Hepatocyte (in vitro differentiated cells): ENCODE measurements at regions not wholly inside any gene's neighbourhood (a gene's known extent, or its start where the extent isn't known, plus 50 kb on each side); places are given as distances from the start of the nearest gene placed in this dataset.

Source experiments
- DNase-seq: peaks from one replicate; pipeline ENCODE4 v3.0.0-alpha.2; 2016; ENCODE audit warnings: low spot score
- H2AFZ ChIP-seq: fragments of 200-600 bp; sonication (generic); 2 replicates; pipeline ENCODE4 v1.6.0; 2016; ENCODE audit warnings: antibody characterized with exemption, mild to moderate bottlenecking
- H3K27ac ChIP-seq: fragments of 200-600 bp; sonication (generic); 2 replicates; pipeline ENCODE4 v1.5.1; 2016; ENCODE audit warnings: mild to moderate bottlenecking
- H3K27me3 ChIP-seq: fragments of 200-600 bp; sonication (generic); 2 replicates; pipeline ENCODE4 v1.6.1; 2016
- H3K36me3 ChIP-seq: fragments of 200-600 bp; sonication (generic); replicated peaks from 2 replicates; pipeline ENCODE4 v1.5.1; 2016; ENCODE audit warnings: low read depth; ENCODE audit not compliant: insufficient read depth
- H3K4me1 ChIP-seq: fragments of 200-600 bp; sonication (generic); 2 replicates; pipeline ENCODE4 v1.5.1; 2016; ENCODE audit warnings: mild to moderate bottlenecking, moderate library complexity; ENCODE audit not compliant: insufficient read depth
- H3K4me2 ChIP-seq: fragments of 200-600 bp; sonication (generic); 2 replicates; pipeline ENCODE4 v1.6.0; 2016
- H3K4me3 ChIP-seq: fragments of 200-600 bp; sonication (generic); 2 replicates; pipeline ENCODE4 v1.5.1; 2016; ENCODE audit warnings: mild to moderate bottlenecking
- H3K79me2 ChIP-seq: fragments of 200-600 bp; sonication (generic); 2 replicates; pipeline ENCODE4 v1.6.0; 2017; ENCODE audit warnings: mild to moderate bottlenecking
- H3K9me2 ChIP-seq: fragments of 200-600 bp; sonication (generic); replicated peaks from 2 replicates; pipeline ENCODE4 v1.6.0; 2017; ENCODE audit warnings: mild to moderate bottlenecking; ENCODE audit not compliant: insufficient read depth
- H3K9me3 ChIP-seq: fragments of 200-600 bp; sonication (generic); 2 replicates; pipeline ENCODE4 v1.5.1; 2016; ENCODE audit warnings: low read depth, mild to moderate bottlenecking
- H4K20me1 ChIP-seq: fragments of 200-600 bp; sonication (generic); 2 replicates; pipeline ENCODE4 v1.6.0; 2016; ENCODE audit warnings: mild to moderate bottlenecking; ENCODE audit not compliant: insufficient read depth, poor library complexity, severe bottlenecking
- CTCF ChIP-seq: fragments of 200-600 bp; sonication (generic); IDR thresholded peaks from 2 replicates; pipeline ENCODE4 v1.5.1; 2016; ENCODE audit warnings: antibody characterized with exemption, mild to moderate bottlenecking; ENCODE audit not compliant: poor library complexity
- EZH2 ChIP-seq: fragments of 200-600 bp; sonication (generic); IDR thresholded peaks from 2 replicates; pipeline ENCODE4 v1.6.1; 2016; ENCODE audit warnings: antibody characterized with exemption, mild to moderate bottlenecking, borderline replicate concordance
- EZH2phosphoT487 ChIP-seq: fragments of 200-600 bp; sonication (generic); IDR thresholded peaks from one replicate; pipeline ENCODE4 v1.6.1; 2018; ENCODE audit warnings: antibody characterized with exemption, mild to moderate bottlenecking, low read depth, moderate library complexity; ENCODE audit not compliant: unreplicated experiment, severe bottlenecking
- WGBS: methylation state at CpG from one replicate; pipeline ENCODE4 v1.1.6; 2016; ENCODE audit warnings: low lambda C conversion rate; ENCODE audit errors: missing lambda C conversion rate; 5-methylcytosine and 5-hydroxymethylcytosine counted together

- Histone ChIP-seq H4K20me1 (no peaks in the 10 kb centered on the region), H3K9me2 (no peaks in the 10 kb centered on the region), H3K79me2 (no peaks in the 10 kb centered on the region), H3K36me3 (no peaks in the 10 kb centered on the region), H3K4me3 (no peak overlapping the region), H3K27me3 (no peaks in the 10 kb centered on the region), H3K27ac (no peak overlapping the region), H2AFZ (no peak overlapping the region), H3K9me3 (no peaks in the 10 kb centered on the region), H3K4me2 (no peak overlapping the region), H3K4me1 (no peaks in the 10 kb centered on the region)
- WGBS, result 85% methylated on average over 4 of the region's 4 CpGs
- no peak for DNase-seq
- TF ChIP-seq CTCF, result no peak
- TF ChIP-seq EZH2, result no peak
- no peak for TF ChIP-seq EZH2phosphoT487
Observed at GRCh38 chr2:137823196-137823595, 141.1 kb upstream of the HNMT start.

- H4K20me1 ChIP-seq, result no peaks in the 10 kb centered on the region
- no peaks in the 10 kb centered on the region for H3K36me3 ChIP-seq
- H3K4me1 ChIP-seq, result no peaks in the 10 kb centered on the region
- no peak overlapping the region for H3K27ac ChIP-seq
- no peak for TF ChIP-seq EZH2
- no peak overlapping the region for H3K4me2 ChIP-seq
- DNase-seq, result no peak
- H2AFZ ChIP-seq, result no peak overlapping the region
- H3K4me3 ChIP-seq, result no peak overlapping the region
- WGBS, result 78% methylated on average over 1 of the region's 1 CpG
- H3K9me3 ChIP-seq, result no peaks in the 10 kb centered on the region
- H3K9me2 ChIP-seq, result no peaks in the 10 kb centered on the region
- no peaks in the 10 kb centered on the region for H3K27me3 ChIP-seq
- H3K79me2 ChIP-seq, result no peaks in the 10 kb centered on the region
Observed at GRCh38 chr2:137824501-137824900, 139.8 kb upstream of the HNMT start.

- Histone ChIP-seq H3K36me3 (no peaks in the 10 kb centered on the region), H3K27ac (no peak overlapping the region), H3K27me3 (no peaks in the 10 kb centered on the region), H4K20me1 (no peaks in the 10 kb centered on the region), H3K9me2 (no peaks in the 10 kb centered on the region), H2AFZ (no peak overlapping the region), H3K4me2 (no peak overlapping the region), H3K79me2 (no peaks in the 10 kb centered on the region), H3K4me3 (no peak overlapping the region), H3K4me1 (no peaks in the 10 kb centered on the region), H3K9me3 (no peaks in the 10 kb centered on the region)
- no peak for DNase-seq
- 90% methylated on average over 5 of the region's 5 CpGs for WGBS
- TF ChIP-seq EZH2phosphoT487 (no peak), CTCF (no peak), EZH2 (no peak)
Observed at GRCh38 chr2:137826373-137827372, 137.6 kb upstream of the HNMT start.

- Histone ChIP-seq H3K36me3 (no peaks in the 10 kb centered on the region), H3K9me3 (no peaks in the 10 kb centered on the region), H3K4me3 (no peak overlapping the region), H3K27me3 (no peaks in the 10 kb centered on the region), H3K4me1 (no peaks in the 10 kb centered on the region), H3K27ac (no peak overlapping the region), H3K79me2 (no peaks in the 10 kb centered on the region), H2AFZ (no peak overlapping the region), H3K4me2 (no peak overlapping the region), H4K20me1 (no peaks in the 10 kb centered on the region), H3K9me2 (no peaks in the 10 kb centered on the region)
- no peak for DNase-seq
- 38% methylated on average over 3 of the region's 3 CpGs for WGBS
- TF ChIP-seq EZH2phosphoT487 (no peak), EZH2 (no peak), CTCF (no peak)
Observed at GRCh38 chr2:137828624-137829023, 135.6 kb upstream of the HNMT start.
